Stomach (tissue), 8 donors: ENCODE measurements at regions not wholly inside any gene's neighbourhood (a gene's known extent, or its start where the extent isn't known, plus 50 kb on each side); places are given as distances from the start of the nearest gene placed in this dataset.

Experiments
- DNase-seq, 2 donors: peaks; one replicate each; pipeline versions ENCODE4 v3.0.0 to v3.0.0-alpha.2; 2013 to 2019
- H3K27ac ChIP-seq, 5 donors: fragments of 200-600 bp in 4 of 5; sonication (generic) in 4 of 5; one replicate each; pipeline ENCODE4 v1.5.1; 2013 to 2019; ENCODE audit warnings: mild to moderate bottlenecking in 1 of 5, moderate library complexity in 1 of 5
- H3K27me3 ChIP-seq, 3 donors: fragments of 200-600 bp; sonication (generic); one replicate each; pipeline ENCODE4 v1.5.1; 2017 to 2019; ENCODE audit warnings: mixed run types in 1 of 3
- H3K36me3 ChIP-seq, 4 donors: fragments of 200-600 bp; sonication (generic); 1 replicate in 3 of 4; 2 replicates in 1 of 4; pipeline ENCODE4 v1.5.1; 2016 to 2019
- H3K4me1 ChIP-seq, 4 donors: fragments of 200-600 bp; sonication (generic); one replicate each; pipeline ENCODE4 v1.5.1; 2016 to 2019
- H3K4me3 ChIP-seq, 4 donors: fragments of 200-600 bp; sonication (generic) in 3 of 4; one replicate each; pipeline ENCODE4 v1.5.1; 2016 to 2019; ENCODE audit warnings: mild to moderate bottlenecking in 1 of 4
- H3K9me3 ChIP-seq, 4 donors: fragments of 200-600 bp; sonication (generic); one replicate each; pipeline ENCODE4 v1.5.1; 2016 to 2019
- EP300 ChIP-seq: sonication (generic); formaldehyde crosslinking; IDR thresholded peaks from one replicate; pipeline ENCODE4 v1.6.1; 2017; ENCODE audit warnings: antibody characterized with exemption
- POLR2A ChIP-seq, 4 donors: fragments of 450-650 bp; IDR thresholded peaks; one replicate each; pipeline ENCODE4 v1.6.1; 2016; ENCODE audit warnings: antibody characterized with exemption in 4 of 4, control low read depth in 2 of 4, mild to moderate bottlenecking in 1 of 4, moderate library complexity in 1 of 4
- POLR2AphosphoS5 ChIP-seq, 3 donors: sonication (generic); formaldehyde crosslinking; IDR thresholded peaks; one replicate each; pipeline ENCODE4 v1.6.1; 2016; ENCODE audit warnings: antibody characterized with exemption in 3 of 3
- WGBS, 5 donors: extraction: QIAGEN DNeasy Blood & Tissue Kit in 3 of 5; methylation state at CpG; one replicate each; pipeline versions ENCODE4 v1.1.5 to v1.1.7; 2013 to 2018; 5-methylcytosine and 5-hydroxymethylcytosine counted together
- intact Hi-C: fragments of 100-400 bp; cut with DNase I; formaldehyde crosslinking; loops from one replicate; pipeline ENCODE4 v1.15.1; 2023; ENCODE audit warnings: low total_unique reads
- TF ChIP-seq, protein P1 (sequence below), 7 experiments: fragments of 450-650 bp in 4 of 7; fragments of 200-600 bp in 3 of 7; sonication (generic) in 3 of 7; IDR thresholded peaks; one replicate each; pipeline ENCODE4 v1.5.1; 2016 to 2019; ENCODE audit warnings: antibody characterized with exemption in 7 of 7, control low read depth in 2 of 7, mild to moderate bottlenecking in 1 of 7
- donor health status: healthy with polysubstance abuse.
- donor health status: Bipolar disorder and iron deficiency.
- donor health status: healthy.

DNA sequence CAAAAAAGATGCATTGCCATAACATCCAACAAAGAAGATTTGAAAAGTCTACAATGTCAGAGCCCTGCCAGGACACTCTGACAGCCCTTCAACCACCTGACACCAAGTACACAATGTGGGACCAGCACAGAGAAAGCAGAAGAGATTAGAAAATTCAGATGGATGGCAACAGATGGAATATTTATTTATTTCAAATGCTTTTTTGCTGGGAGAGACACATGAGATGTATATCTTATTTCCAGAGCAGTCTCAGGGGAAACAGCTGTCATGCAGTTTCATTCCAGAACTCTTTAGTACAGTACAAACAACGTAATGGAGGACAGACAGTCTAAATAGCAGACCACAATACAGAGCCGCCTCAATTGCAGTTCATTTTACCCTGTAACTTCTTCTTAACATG, 110.1 kb downstream of the MAIP1 start:
- H3K9me3 ChIP-seq: no peaks in the 10 kb centered on the region
- no peaks in the 10 kb centered on the region for H3K4me1 ChIP-seq
- no peaks in the 10 kb centered on the region for H3K27me3 ChIP-seq
- no peak overlapping the region for H3K27ac ChIP-seq
- H3K4me3 ChIP-seq: no peak overlapping the region
- TF ChIP-seq, protein P1, sequence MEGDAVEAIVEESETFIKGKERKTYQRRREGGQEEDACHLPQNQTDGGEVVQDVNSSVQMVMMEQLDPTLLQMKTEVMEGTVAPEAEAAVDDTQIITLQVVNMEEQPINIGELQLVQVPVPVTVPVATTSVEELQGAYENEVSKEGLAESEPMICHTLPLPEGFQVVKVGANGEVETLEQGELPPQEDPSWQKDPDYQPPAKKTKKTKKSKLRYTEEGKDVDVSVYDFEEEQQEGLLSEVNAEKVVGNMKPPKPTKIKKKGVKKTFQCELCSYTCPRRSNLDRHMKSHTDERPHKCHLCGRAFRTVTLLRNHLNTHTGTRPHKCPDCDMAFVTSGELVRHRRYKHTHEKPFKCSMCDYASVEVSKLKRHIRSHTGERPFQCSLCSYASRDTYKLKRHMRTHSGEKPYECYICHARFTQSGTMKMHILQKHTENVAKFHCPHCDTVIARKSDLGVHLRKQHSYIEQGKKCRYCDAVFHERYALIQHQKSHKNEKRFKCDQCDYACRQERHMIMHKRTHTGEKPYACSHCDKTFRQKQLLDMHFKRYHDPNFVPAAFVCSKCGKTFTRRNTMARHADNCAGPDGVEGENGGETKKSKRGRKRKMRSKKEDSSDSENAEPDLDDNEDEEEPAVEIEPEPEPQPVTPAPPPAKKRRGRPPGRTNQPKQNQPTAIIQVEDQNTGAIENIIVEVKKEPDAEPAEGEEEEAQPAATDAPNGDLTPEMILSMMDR (IDR thresholded peaks at IDR 0.05): no peak
- TF ChIP-seq POLR2A (IDR thresholded peaks at IDR 0.05) (no peak), EP300 (no peak), POLR2AphosphoS5 (IDR thresholded peaks at IDR 0.05) (no peak)
- DNase-seq: peak in 1 of 2 donors; percentile 64
- intact Hi-C loops: no loop called here
- no peaks in the 10 kb centered on the region for H3K36me3 ChIP-seq
- 47 to 66% (median 58%) methylated on average over 2 of the region's 2 CpGs for WGBS, 5 donors

DNA sequence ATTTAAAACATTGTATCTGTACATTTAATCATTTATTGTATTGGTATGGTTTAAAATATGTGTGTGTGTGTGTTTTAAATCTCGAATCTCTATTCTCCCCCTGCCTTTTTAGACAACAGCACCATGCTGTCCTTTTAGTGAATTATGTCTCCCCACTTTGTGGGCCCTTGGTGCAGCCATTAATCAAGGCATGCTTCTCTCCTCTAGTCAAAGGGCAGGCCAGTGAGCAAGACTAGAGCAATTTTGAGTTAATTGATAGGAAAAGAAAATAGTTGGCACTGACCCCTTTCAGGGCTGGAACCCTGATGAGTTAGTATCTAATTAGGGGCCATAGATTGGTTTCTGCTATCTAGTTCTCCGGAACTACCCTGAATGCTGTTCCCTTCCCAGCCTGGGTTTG, 111.0 kb downstream of the MAIP1 start:
- H3K27ac ChIP-seq: no peak overlapping the region
- no peak overlapping the region for H3K4me3 ChIP-seq
- H3K36me3 ChIP-seq: no peaks in the 10 kb centered on the region
- 72 to 83% (median 78%) methylated on average over 2 of the region's 2 CpGs for WGBS, 5 donors
- no peak for TF ChIP-seq POLR2AphosphoS5 (IDR thresholded peaks at IDR 0.05)
- H3K9me3 ChIP-seq: no peaks in the 10 kb centered on the region
- DNase-seq: no peak
- intact Hi-C loops: no loop called here
- H3K4me1 ChIP-seq: no peaks in the 10 kb centered on the region
- H3K27me3 ChIP-seq: no peaks in the 10 kb centered on the region

DNA sequence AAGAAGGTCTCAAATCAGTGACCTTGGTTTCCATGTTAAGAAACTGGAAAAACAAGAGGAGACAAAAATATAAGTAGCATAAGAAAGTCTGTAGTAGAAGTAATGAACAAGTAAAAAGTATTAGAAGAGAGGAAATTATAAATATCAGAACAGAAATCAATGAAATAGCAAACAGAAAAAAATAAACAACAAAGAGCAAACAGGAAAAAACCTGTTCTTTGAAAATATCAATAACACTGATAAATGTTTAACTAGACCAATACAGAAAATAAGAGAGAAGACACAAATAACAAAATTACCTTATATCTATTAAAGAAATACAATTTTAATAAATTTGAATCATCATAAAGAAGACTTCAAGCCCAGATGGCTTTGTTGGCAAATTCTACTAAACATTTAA, 113.3 kb downstream of the MAIP1 start:
- H3K27me3 ChIP-seq: no peaks in the 10 kb centered on the region
- no peak overlapping the region for H3K4me3 ChIP-seq
- TF ChIP-seq POLR2A (IDR thresholded peaks at IDR 0.05) (no peak), POLR2AphosphoS5 (IDR thresholded peaks at IDR 0.05) (no peak), EP300 (no peak)
- TF ChIP-seq, protein P1 (IDR thresholded peaks at IDR 0.05): no peak
- intact Hi-C loops: no loop called here
- no peaks in the 10 kb centered on the region for H3K4me1 ChIP-seq
- H3K27ac ChIP-seq: no peak overlapping the region
- H3K36me3 ChIP-seq: no peaks in the 10 kb centered on the region
- peaks cover 0 to 6% (median 0%) of the 10 kb centered on the region in 4 donors for H3K9me3 ChIP-seq
- DNase-seq: no peak

DNA sequence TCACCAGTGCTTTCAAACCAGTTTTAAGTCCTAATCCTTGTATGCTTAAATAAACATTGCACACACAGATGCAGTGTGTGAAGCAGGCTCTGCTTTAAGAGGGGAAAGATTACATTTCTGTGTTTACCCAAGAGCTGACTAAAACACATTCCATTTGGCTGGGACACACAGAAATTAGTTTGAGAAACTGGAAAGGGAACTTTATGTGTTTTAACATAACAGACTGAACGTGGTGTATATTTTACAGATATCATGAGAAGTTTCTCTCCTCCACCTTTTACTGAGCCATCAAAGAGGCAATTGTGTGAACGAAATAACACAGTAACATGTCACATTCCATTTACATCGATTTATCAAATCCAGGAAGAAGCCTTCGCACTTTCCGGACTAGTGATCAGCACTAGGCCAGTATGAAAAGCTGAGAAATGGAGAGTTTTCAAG, 121.8 kb downstream of the MAIP1 start:
- H3K36me3 ChIP-seq: no peaks in the 10 kb centered on the region
- WGBS, 5 donors: 15 to 25% (median 20%) methylated on average over 5 of the region's 5 CpGs

DNA sequence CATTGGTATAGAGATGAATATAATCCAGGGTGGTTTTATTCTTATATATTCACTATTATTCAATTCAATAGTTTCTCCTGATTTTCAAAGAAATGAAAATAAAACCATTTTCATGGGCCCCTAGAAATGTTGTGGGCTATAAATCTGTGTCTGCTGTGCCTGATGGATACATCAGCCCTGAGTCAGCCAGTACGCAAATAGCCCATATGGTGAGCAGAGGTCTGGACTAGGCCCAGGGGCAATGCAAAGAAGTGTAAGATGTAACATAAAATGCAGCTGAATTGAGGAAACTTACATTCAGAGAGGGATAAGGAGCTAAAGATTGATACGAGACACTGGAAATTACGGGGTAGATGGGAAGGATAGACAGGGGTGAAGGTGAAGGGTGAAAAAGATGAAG, 122.5 kb downstream of the MAIP1 start:
- Histone ChIP-seq H3K27me3 (no peaks in the 10 kb centered on the region), H3K4me1 (peaks cover 0 to 18% (median 8%) of the 10 kb centered on the region in 4 donors), H3K9me3 (no peaks in the 10 kb centered on the region), H3K36me3 (no peaks in the 10 kb centered on the region), H3K4me3 (no peak overlapping the region), H3K27ac (peak overlapping the region in 3 of 5 donors; percentile 36 to 50 (median 48))
- WGBS, 5 donors: 91 to 98% (median 91%) methylated on average over 3 of the region's 3 CpGs
- no peak for DNase-seq
- no peak for TF ChIP-seq EP300
- TF ChIP-seq POLR2A (IDR thresholded peaks at IDR 0.05): no peak
- TF ChIP-seq POLR2AphosphoS5 (IDR thresholded peaks at IDR 0.05): no peak
- TF ChIP-seq, protein P1 (IDR thresholded peaks at IDR 0.05): no peak
- intact Hi-C loops: no loop called here

More for the DNA sequence above, 121.8 kb downstream of the MAIP1 start:
- TF ChIP-seq, protein P1 (IDR thresholded peaks at IDR 0.05): no peak
- TF ChIP-seq POLR2AphosphoS5 (IDR thresholded peaks at IDR 0.05): peak in 2 of 3 donors; percentile 14 to 73
- H3K9me3 ChIP-seq: peaks cover 0 to under 1% (median 0%) of the 10 kb centered on the region in 4 donors
- intact Hi-C loops: no loop called here
- peak in 1 of 2 donors; percentile 84 for DNase-seq
- H3K27ac ChIP-seq: peak overlapping the region in 3 of 5 donors; percentile 36 to 50 (median 48)
- H3K27me3 ChIP-seq: no peaks in the 10 kb centered on the region
- peaks cover 0 to 18% (median 8%) of the 10 kb centered on the region in 4 donors for H3K4me1 ChIP-seq
- no peak overlapping the region for H3K4me3 ChIP-seq
